RPMI7951 (cell line): ENCODE measurements at regions not wholly inside any gene's neighbourhood (a gene's known extent, or its start where the extent isn't known, plus 50 kb on each side); places are given as distances from the start of the nearest gene placed in this dataset.
"Not testable (repeated sequence)": the region's sequence is repeated elsewhere in the genome, so short reads cannot be mapped to it uniquely, and the experiment has no call there.

Experiments used
- DNase-seq: peaks from one replicate; pipeline ENCODE4 v3.0.0-alpha.2; 2012; ENCODE audit warnings: low read depth

- DNase-seq: no peak
Measured at GRCh38 chr9:22650145-22650544, 203.5 kb downstream of the DMRTA1 start.

GRCh38 chr9:22650946-22651345 lies 204.3 kb downstream of the DMRTA1 start:
- no peak for DNase-seq

GRCh38 chr9:22654833-22655232 lies 208.2 kb downstream of the DMRTA1 start:
- DNase-seq: no peak

- DNase-seq: no peak
Measured at GRCh38 chr9:22657713-22658112, 211.1 kb downstream of the DMRTA1 start.

- not testable (repeated sequence) for DNase-seq
Measured at GRCh38 chr9:22658484-22658883, 211.9 kb downstream of the DMRTA1 start.

- peak; percentile 64 for DNase-seq
Measured at GRCh38 chr9:22682536-22682935, 235.9 kb downstream of the DMRTA1 start.

GRCh38 chr9:22682961-22683699 lies 236.5 kb downstream of the DMRTA1 start:
- peak; percentile 93 for DNase-seq

GRCh38 chr9:22683700-22684075 lies 237.1 kb downstream of the DMRTA1 start:
- peak; percentile 93 for DNase-seq

GRCh38 chr9:22693156-22693555 lies 246.5 kb downstream of the DMRTA1 start:
- DNase-seq: no peak

GRCh38 chr9:22700171-22700570 lies 253.5 kb downstream of the DMRTA1 start:
- DNase-seq: no peak

- DNase-seq: no peak
Measured at GRCh38 chr9:22718653-22719052, 272.0 kb downstream of the DMRTA1 start.

GRCh38 chr9:22722492-22722891 lies 275.9 kb downstream of the DMRTA1 start:
- peak; percentile 2 for DNase-seq

- peak; percentile 15 for DNase-seq
Measured at GRCh38 chr9:22731786-22732185, 285.2 kb downstream of the DMRTA1 start.

- no peak for DNase-seq
Measured at GRCh38 chr9:22739712-22740111, 293.1 kb downstream of the DMRTA1 start.

- no peak for DNase-seq
Measured at GRCh38 chr9:22740781-22741180, 294.2 kb downstream of the DMRTA1 start.

- DNase-seq: no peak
Measured at GRCh38 chr9:22742401-22742800, 295.8 kb downstream of the DMRTA1 start.

GRCh38 chr9:22773501-22774220 lies 327.0 kb downstream of the DMRTA1 start:
- no peak for DNase-seq

GRCh38 chr9:22790329-22790728 lies 343.7 kb downstream of the DMRTA1 start:
- DNase-seq: no peak

GRCh38 chr9:22808876-22809275 lies 362.3 kb downstream of the DMRTA1 start:
- DNase-seq: no peak

- no peak for DNase-seq
Measured at GRCh38 chr9:22809371-22809770, 362.7 kb downstream of the DMRTA1 start.

- DNase-seq: peak; percentile 10
Measured at GRCh38 chr9:22813529-22813928, 366.9 kb downstream of the DMRTA1 start.

GRCh38 chr9:22815246-22815645 lies 368.6 kb downstream of the DMRTA1 start:
- no peak for DNase-seq

- peak; percentile 8 for DNase-seq
Measured at GRCh38 chr9:22817181-22817580, 370.6 kb downstream of the DMRTA1 start.
